Thoracic aorta (tissue), 2 donors: ENCODE measurements at regions not wholly inside any gene's neighbourhood (a gene's known extent, or its start where the extent isn't known, plus 50 kb on each side); places are given as distances from the start of the nearest gene placed in this dataset.

Experiments used
- ATAC-seq: fragments of 150-250 bp; one replicate; pipeline ENCODE4 v1.8.0; 2017; ENCODE audit warnings: low read depth; ENCODE audit not compliant: insufficient number of reproducible peaks, low FRiP score
- DNase-seq: peaks from one replicate; pipeline ENCODE4 v3.0.0-alpha.2; 2020; ENCODE audit warnings: low spot score
- H3K27ac ChIP-seq, 2 donors: fragments of 200-600 bp; sonication (generic); 1 replicate in 1 of 2; 2 replicates in 1 of 2; pipeline ENCODE4 v1.5.1; 2016; ENCODE audit warnings: mild to moderate bottlenecking in 2 of 2, moderate library complexity in 2 of 2
- H3K27me3 ChIP-seq: fragments of 200-600 bp; sonication (generic); replicated peaks from 2 replicates; pipeline ENCODE4 v1.6.0; 2016; ENCODE audit warnings: mild to moderate bottlenecking; ENCODE audit not compliant: insufficient read depth
- H3K36me3 ChIP-seq: fragments of 200-600 bp; sonication (generic); one replicate; pipeline ENCODE4 v1.5.1; 2016
- H3K4me1 ChIP-seq, 2 donors: fragments of 200-600 bp; sonication (generic); 1 replicate in 1 of 2; 2 replicates in 1 of 2; pipeline versions ENCODE4 v1.5.1 to v1.6.0; 2016; ENCODE audit warnings: low read depth in 2 of 2, mild to moderate bottlenecking in 1 of 2; ENCODE audit not compliant: control insufficient read depth in 1 of 2
- H3K4me3 ChIP-seq: fragments of 200-600 bp; sonication (generic); 2 replicates; pipeline ENCODE4 v1.5.1; 2016; ENCODE audit warnings: mild to moderate bottlenecking
- H3K9me3 ChIP-seq: fragments of 200-600 bp; sonication (generic); 2 replicates; pipeline ENCODE4 v1.5.1; 2016
- CTCF ChIP-seq: fragments of 200-600 bp; sonication (generic); IDR thresholded peaks from one replicate; pipeline ENCODE4 v1.5.1; 2019; ENCODE audit warnings: antibody characterized with exemption

GRCh38 chr2:120797421-120798221 is 62.0 kb downstream of the GLI2 start:
- Histone ChIP-seq H3K4me1 (peaks cover 5 to 25% of the 10 kb centered on the region in 2 donors), H3K4me3 (no peak overlapping the region), H3K36me3 (no peaks in the 10 kb centered on the region), H3K27me3 (no peaks in the 10 kb centered on the region), H3K9me3 (no peaks in the 10 kb centered on the region), H3K27ac (peak overlapping the region in 1 of 2 donors; percentile 15)
- DNase-seq: no peak
- no peak for ATAC-seq
- no peak for TF ChIP-seq CTCF

DNA sequence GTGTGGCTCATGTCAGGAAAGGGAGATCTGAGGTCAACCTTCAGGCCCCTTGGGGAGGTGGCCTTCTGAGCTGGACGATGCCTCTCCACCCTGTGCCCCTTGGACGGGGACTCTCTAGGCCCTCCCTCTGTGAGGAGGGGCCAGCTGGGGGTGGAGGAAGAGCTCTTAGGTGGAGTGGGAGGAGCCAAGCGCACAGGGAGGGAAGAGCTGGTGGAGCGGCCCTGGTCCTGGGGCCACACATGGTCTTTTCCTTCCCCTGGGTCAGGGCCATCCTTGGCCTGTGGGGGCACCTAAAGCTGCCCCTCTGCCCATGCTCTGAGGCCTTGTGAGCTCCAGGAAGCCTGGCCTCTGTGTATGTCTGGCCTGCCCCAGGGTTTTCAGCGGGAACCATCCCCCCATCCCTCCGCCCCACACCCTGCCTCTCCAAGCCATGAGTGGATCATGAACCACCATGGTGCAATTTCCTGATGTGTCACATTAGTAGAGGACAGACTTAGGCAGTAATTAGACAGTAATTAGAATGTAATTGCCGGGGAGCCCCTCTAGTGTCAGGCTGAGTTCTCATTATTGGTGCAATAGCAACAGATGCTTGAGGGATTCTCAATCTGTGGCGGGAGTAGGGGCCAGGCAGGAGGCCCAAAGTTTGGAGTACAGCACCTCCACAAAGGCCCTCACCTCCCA is 63.0 kb downstream of the GLI2 start:
- Histone ChIP-seq H3K4me1 (peaks cover 5 to 36% of the 10 kb centered on the region in 2 donors), H3K9me3 (no peaks in the 10 kb centered on the region)
- ATAC-seq: no peak

GRCh38 chr2:120802158-120802557 is 66.5 kb downstream of the GLI2 start:
- DNase-seq: no peak
- H3K4me1 ChIP-seq: peaks cover 8 to 71% of the 10 kb centered on the region in 2 donors

More for the DNA sequence above, 63.0 kb downstream of the GLI2 start:
- DNase-seq: no peak
- Histone ChIP-seq H3K4me3 (no peak overlapping the region), H3K36me3 (no peaks in the 10 kb centered on the region), H3K27ac (peak overlapping the region in 1 of 2 donors; percentile 15), H3K27me3 (no peaks in the 10 kb centered on the region)
- no peak for TF ChIP-seq CTCF

DNA sequence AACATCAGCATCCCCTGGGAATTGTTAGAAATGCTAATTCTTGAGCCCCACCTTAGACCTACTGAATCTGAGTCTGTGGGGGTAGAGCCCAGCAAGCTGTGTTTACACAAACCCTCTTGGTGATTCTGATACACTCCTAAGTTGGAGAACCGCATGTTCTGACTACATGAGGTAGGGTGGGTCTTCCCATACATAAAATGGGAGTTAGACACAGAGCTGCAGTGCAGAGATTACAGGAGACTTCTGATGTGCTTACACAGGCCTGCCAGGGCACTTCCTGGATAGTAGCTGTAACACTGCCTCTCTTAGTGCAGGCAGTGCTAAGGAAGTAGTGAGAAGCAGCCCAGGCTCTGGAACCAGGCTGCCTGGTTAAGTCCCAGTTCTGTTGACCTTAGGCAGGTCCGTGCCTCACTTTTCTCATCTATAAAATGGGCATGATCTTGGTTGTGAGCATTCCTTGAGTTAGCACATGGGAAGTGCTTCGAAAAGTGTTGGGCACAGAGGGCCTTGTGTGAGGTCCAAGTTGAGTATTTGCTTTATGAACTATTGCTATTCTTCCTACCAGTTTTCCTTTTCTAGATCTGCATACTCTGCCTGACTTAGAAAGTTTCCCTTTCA is 67.3 kb downstream of the GLI2 start:
- no peak for DNase-seq
- no peak for TF ChIP-seq CTCF
- H3K9me3 ChIP-seq: no peaks in the 10 kb centered on the region
- peak overlapping the region; percentile 31 to 33 for H3K27ac ChIP-seq
- H3K36me3 ChIP-seq: no peaks in the 10 kb centered on the region
- no peak for ATAC-seq
- no peaks in the 10 kb centered on the region for H3K27me3 ChIP-seq
- H3K4me3 ChIP-seq: no peak overlapping the region
- H3K4me1 ChIP-seq: peaks cover 8 to 68% of the 10 kb centered on the region in 2 donors

More at GRCh38 chr2:120802158-120802557, 66.5 kb downstream of the GLI2 start:
- peak; percentile 62 for ATAC-seq
- TF ChIP-seq CTCF: no peak
- Histone ChIP-seq H3K9me3 (no peaks in the 10 kb centered on the region), H3K36me3 (no peaks in the 10 kb centered on the region), H3K27ac (peak overlapping the region; percentile 31 to 33), H3K27me3 (no peaks in the 10 kb centered on the region), H3K4me3 (no peak overlapping the region)

- no peak for TF ChIP-seq CTCF
- H3K4me3 ChIP-seq: no peak overlapping the region
- no peak for ATAC-seq
- peaks cover 3 to 59% of the 10 kb centered on the region in 2 donors for H3K4me1 ChIP-seq
- H3K9me3 ChIP-seq: no peaks in the 10 kb centered on the region
- H3K36me3 ChIP-seq: no peaks in the 10 kb centered on the region
- no peak for DNase-seq
- H3K27me3 ChIP-seq: no peaks in the 10 kb centered on the region
- no peak overlapping the region for H3K27ac ChIP-seq
Measured at GRCh38 chr2:120803764-120804335, 68.2 kb downstream of the GLI2 start.
